GM18870 (cell line): ENCODE measurements at regions not wholly inside any gene's neighbourhood (a gene's known extent, or its start where the extent isn't known, plus 50 kb on each side); places are given as distances from the start of the nearest gene placed in this dataset.

Experiments
- ATAC-seq: cut with Tn5 transposase; IDR thresholded peaks from one replicate; pipeline ENCODE4 v1.9.1; 2021; ENCODE audit warnings: moderate library complexity; ENCODE audit not compliant: unreplicated experiment

DNA sequence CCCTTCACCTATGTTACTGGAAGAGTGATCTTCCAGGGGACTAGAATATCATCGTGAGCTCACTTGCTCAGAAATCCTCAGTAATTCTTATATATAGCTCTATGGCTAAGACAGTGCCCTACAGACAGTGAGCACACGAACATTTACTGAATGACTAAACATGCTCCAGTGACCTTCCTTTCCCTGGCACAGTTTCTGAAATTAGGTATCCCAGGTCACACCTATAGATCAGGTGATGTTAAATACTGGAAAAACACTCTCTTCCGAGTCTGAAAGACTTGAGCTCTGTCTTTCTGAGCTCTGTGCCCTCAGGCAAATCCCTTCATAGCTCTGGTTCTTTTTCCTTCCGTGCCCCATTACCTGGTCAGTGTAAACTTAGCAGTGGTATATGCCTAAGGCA, 239.4 kb upstream of the LRIG1 start:
- ATAC-seq: no peak

DNA sequence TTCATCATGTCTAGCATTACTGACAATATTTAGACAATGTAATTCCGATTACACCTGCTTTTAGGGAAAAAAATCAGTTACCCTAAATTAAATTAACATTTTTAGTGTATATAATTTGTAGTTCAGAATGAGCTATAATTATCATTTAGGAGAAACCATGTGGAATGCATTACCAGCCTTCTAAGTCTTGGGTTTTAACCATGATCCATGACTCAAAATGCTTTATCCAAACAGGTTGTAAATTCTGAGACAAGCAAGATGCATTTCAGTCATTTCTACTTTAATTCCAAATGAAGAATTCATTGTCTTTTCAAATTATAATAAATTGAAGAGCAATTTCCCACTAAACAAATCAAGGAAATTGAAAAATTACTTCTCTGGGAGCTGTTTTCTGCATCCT, 243.7 kb upstream of the LRIG1 start:
- no peak for ATAC-seq

DNA sequence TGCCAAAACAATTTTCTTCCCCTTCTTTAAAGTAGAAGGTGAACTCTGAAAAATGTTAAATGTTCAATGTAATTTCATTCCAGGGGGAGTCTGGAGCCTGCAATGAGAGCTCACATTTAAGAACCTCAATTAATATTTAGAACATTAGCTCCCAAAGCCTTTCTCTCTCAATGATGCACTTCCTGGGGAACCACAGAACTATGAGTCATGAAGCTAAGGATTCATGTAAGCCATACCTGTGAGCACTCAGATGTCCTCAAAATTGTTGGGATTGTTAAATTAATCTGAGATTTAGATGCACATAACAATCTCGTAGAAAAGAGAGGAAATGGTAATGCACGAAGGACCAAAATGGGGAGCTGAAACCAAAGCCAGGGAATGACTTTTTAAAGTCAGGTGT, 244.2 kb upstream of the LRIG1 start:
- no peak for ATAC-seq

DNA sequence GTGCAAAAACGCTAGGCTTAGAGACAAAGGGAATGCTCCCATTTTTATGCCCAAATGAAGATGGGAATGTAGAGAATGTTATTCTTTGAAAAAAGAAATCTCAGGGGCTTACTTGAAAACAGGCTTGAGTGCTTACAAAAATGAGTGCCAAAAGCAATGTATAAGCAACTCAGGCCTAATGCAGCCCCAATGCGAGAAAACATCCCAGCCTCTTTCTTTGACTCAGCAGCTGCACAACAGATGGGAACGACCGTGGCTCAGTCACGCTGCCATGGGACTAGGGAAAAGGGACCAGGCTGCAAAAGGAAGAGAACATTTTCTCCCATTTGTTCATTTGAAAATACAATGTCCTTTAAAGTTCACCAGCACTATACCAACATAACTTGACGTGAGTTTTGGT, 246.4 kb upstream of the LRIG1 start:
- no peak for ATAC-seq

DNA sequence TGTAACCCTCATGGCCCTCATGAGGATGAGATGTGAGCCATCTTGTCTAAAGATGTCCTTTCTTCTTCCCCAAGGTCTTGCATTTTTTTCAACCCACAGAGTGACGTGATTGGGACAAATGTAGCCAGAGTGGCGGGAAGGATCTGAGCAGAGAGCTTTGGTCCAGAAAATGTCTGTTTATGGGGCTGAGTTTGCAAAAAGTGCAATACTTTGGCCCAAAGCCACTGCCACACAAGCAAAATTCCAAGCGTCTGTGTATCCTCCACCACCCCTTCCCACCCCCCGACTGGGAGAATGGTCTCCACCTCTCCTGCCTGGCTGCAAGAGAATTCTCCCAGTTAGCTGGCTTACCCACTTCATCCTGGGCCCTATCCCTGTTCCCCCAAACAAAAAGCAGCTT, 246.9 kb upstream of the LRIG1 start:
- no peak for ATAC-seq

DNA sequence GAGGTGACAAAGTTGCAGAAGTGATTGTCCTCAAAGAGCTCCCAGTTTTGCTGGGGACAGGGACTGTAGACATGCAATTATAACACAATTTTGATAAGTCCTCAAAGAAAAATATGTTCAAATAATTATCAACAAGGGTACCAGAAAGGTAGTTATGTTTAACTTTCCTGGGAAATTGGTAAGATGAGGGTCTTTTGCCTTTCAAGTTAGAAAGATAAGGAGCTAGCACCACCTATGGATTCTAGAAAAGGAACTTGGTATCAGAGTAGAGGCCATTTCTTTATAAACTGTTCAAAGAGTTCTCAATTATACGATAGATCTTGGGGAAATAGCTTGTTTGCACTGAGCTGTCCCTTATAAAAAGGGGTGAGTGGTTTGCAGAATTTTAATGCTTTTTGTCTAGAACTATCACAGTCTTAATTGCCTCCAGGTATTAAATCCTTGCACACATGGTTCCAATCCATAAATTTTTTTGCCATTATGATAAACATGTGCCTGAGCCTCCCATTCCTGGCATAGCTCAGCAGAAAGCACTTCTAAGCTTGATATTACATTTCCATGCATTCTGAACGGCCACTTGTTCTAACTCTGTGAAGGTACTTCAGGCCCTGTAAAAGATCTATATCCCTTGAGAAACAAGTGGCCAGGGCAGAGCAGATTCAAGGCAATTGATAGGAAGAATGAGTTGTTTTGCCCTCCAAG, 247.5 kb upstream of the LRIG1 start:
- no peak for ATAC-seq

DNA sequence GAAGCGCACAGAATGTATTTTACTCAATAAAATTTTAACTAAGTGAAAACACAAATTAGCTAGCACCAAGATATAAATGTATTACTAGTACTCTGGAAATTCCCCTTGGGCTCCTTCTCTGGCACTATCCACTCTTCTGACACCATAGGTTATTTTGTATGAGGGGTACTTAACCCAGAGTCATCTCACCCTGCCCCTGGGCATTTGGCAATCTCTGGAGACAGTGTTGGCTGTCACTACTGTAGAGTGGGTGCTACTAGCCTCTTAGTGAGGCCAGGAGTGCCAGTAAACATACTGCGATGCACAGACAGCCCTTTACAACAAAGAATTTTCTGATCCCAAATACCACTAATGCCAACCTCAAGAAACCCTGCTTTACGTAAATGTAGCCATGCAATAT, 246.3 kb upstream of the KBTBD8 start:
- ATAC-seq: no peak

DNA sequence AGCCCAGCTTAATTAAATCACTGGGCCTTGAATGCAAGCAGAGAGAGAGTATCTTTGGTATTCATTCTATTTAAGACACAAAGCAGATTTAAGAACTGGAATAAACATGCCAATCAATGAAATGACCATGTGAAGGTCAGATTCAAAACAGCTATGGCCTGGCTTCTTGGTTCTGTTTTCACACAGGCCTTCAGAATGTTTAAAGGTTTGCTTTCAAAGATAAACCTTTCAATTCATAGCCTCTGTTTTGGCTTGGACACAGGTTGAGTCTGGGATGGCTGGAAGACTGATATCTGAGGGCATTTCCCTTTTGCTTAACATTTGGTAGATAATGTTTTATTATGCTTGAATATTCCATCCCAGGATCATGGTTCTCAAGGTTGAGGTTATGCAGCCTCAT, 244.4 kb upstream of the KBTBD8 start:
- no peak for ATAC-seq

DNA sequence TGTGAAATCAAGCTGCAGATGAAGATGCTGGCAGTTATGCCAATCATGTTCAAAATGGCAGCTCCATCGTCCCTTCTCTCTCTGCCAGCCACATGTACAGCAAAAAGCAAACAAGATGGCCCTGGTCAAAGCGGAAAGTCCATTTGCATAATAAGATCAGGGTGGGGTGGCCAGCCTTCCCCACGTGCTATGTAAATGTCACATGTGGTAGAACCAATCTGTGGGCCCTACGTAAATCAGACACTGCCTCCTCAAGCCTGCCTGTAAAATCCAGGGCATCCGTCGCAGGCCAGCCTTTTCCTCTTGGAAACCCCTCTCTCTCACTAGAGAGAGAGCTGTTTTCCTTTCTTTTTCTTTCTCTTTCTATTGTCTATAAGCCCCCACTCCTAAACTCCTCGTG, 243.5 kb upstream of the KBTBD8 start:
- no peak for ATAC-seq

DNA sequence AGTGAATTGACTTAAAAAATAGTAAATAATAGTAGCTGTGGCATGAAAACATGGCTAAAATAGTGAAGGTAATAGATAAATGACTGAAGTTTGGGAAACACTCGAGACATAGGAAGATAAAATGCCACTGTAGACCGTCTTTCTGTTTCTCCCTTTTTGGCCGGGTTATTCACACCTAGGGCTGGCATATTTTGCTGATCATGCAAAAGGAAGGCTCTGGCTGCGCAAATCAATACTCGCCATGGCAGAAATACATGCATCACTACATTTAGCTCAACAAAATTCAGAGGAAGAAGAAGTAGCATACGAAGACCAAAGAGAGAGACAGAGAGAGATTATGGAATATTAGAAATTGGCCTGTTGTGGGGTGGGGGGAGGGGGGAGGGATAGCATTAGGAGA, 242.2 kb upstream of the KBTBD8 start:
- no peak for ATAC-seq

DNA sequence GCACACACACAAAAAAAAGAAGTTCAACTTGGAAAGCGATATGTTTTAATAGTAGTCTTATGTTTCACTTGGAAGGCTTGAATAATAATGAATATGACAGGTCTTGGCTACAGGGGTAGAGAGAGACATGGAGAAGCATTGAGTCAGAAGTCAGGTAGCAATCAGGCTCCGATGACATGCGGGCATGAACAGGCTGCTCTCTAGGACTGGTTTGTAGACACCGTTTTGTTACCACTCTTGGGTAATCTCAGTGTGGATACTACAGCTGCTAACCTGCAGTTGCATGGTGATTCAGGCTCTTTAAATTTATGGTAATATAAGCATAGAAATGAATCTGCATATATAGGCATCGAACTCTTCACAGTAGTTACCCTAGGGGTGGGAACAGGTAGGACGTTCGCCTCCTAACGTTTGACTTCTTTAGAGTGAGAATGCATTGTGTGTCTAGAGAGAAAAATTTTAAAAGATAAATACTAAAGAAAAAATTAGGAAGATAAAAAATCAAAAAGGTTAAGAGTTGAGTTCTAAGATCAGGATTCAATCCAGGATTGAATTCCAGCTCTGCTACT, 241.6 kb upstream of the KBTBD8 start:
- ATAC-seq: no peak

DNA sequence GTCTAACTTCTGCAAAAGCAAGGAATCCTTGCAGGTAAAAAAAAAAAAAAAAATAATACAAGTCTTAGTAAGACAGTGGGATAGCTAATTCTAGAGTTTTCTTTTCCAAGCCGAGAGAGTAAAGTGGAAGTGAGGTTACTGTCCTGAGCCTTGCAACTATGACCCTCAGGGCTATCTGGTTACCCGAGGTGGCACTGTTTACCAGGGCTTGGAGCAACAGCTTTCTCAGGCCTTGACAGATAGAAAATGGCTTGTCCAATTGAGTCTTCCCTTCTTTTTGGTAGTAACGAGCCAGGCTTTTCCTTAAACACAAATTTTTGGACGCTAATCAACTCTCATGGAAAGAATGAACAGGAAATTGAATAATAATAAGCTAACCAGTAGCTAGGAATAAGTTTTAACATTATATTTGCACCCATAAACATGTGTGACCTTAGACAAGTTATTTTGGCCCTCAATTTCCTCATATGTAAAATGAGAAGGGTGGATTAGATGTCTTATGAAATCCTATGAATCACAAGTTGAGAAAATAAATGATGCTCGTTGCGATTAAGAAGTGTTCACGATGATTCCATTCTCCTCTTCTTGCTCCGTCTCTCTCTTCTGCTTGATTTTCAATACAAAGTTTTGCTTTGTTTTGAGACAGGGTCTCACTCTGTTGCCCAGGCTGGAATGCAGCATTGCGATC, 236.9 kb upstream of the KBTBD8 start:
- ATAC-seq: no peak

DNA sequence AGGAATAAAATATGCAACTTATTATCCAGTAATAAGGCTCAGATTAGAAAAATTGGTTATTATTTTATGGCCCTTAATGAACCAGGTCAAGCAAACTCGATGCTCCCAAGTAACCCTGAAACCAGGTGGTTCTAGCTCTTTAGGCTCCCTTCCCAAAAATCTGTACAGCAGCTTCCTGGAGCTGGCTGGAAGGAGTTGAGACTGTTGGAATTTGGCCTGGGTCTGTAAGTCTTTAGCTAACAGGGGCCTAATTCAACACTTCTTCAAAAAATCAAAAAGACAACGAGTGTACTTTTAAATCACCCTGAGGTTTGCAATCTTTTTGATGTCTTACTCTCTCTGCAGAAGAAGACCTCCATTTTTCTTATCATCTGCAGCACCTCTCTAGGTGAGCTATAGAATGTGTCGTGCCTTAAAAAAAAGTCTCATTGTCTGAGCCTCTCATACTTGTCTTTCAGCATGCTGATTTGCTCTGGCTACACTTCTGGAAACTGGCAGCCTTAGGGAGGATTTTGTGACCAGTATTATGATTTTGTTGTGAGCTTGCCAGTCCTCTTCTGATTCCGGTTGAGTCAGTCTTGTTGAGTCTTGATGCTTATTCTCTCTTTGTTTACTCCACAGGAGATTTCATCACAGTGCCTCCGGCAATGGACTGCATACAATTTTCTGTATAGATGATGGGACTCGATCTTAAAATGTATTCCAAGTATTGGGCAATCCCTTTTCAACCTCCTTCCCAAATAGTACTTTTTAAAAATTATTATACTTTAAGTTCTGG, 235.0 kb upstream of the KBTBD8 start:
- no peak for ATAC-seq

DNA sequence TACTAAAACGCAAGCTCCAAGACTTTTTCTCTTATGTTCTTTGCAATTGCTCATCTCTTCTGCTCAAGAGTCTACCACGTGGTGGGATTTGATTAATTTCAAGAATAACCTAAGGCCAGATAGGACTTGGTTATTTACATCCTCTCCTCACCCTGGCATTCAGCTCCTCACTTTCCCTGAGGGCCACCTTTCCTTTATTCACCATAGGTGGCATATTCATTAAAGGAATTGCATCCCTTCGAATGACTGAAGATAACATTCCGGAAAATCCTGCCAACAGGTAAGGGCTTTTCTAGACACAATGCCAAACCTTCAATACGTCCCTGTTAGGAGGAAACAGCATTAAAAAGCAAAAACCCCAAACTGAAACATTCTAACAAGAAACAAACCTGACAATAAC, 220.0 kb upstream of the KBTBD8 start:
- no peak for ATAC-seq

DNA sequence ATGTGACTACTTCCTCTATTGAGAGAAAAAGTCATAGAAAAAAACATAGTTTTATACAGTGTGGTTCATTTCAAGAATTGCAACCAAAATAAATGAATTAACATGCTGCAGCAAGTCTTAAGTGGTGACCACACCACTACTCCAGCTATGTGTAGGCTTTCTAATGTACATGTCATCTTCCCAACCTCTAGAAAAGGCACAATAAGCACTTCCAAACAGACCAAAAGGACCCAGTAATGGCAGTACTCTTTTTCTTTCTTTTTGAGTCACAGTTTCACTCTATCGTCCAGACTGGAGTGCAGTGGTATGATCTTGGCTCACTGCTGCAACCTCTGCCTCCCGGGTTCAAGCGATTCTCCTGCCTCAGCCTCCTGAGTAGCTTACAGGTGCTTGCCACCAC, 219.3 kb upstream of the KBTBD8 start:
- ATAC-seq: no peak

DNA sequence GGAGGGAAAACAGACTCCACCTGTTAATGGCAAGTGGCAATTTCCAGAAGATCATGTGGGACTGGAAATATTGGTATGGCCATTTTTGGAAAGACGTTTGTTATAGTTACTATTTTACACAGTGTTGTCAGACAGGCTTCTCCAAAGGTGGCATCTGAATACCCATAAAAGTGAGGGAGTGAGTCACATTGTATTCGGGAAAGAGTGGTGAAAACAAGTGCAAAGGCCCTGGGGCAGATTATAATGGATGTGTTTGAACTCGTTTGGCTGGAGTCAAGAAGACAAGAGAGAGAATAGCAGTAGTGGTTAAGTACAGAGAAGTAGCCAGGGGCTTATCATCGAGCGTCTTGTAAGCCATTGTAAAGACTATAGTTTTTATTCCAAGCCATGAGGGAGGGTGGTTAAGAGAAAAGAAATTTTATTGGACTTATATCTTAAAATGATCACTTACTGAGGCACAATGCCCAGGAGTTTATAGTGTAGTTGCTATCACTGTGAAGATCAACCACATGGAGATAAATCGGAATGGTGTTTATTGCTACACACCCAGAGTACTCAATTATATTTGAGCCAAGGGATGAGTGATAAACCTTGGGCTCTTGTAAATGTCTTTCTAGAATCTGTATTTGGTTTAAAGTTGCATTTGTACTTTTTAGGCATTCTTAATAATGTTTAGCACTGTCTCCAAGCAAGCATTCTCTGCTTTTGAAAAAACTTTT, 212.8 kb upstream of the KBTBD8 start:
- ATAC-seq: no peak

DNA sequence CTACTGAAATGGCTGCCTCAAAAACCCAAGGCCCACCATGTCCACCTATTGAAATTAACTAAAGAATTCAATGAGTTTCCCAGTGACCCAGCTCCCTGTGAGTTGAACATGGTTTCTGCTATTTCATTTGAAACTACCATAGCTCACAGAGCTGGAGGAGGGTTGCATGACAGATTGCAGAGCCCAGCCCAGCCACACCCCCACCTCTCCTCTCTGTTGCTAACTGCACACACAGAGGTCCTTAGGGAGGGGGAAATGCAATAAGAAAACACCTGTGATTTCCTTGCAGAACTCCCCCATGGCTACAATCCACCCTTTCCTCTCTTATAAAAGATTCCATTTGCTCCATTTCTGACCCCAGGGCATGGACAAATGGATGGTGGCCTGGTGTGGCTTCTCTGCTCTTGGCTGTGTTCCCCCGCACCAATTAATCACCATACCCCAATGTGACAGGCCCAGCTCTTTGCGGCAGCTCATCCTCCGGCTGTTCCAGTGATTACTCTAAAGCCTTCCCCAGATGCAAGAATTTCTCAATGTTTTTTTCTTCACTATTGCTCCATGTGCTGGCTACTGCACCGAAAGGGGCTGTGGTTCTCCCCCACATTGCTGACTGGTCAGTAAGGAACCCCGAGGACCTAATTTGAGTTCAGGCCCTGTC, 208.4 kb upstream of the KBTBD8 start:
- no peak for ATAC-seq

DNA sequence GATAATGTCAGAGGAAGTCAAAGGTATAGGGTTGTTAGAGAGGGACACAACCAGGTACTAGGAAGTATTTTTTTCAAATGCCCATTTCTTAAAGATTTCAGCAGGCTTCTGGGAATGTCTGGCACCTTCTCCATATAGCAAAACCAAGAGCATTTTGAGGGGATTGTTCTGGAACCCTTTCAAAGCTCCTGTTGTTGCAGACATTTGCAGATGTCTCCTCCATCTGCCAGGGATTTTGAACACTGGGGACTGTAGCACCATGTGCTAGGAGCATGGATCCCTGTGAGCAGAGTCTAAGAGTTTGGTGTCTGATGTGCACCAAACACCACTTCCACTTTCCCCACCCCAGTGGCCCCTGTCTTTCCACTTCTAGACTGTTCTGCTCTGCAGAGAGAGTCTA, 206.0 kb upstream of the KBTBD8 start:
- no peak for ATAC-seq

DNA sequence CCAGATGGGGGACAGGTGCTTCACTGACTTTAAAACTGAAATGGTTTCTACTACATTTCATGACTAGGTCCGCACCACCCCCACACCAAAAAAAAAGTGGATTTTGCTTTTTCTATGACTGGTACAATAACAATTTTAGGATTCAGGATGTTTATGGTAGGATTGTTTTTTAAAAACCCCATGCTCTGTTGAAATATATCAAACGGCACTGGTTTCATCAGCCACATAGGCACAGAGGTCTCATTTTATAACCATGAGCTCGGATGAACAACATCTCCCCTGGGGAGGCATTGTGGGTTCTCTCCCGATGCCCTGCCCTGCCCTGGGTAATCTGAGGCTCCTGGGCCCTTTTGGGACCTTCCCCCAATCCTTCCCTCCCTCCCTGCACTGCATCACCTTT, 202.7 kb upstream of the KBTBD8 start:
- no peak for ATAC-seq

DNA sequence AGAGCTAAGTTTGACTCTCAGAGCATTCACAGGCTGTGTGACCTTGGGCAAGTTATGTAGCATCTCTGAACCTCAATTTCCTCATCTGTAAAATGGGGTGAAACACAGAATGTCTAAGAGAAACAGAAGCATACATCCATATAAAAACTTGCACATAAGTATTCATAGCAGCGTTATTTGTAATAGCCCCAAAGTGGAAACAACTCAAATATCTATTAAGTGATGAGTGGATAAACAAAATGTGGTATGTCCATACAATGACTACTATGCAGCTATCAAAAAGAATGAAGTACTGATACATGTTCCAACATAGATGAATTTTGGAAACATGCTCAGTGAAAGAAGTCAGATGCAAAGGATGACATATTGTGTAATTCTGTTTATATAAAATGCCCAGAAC, 201.8 kb upstream of the KBTBD8 start:
- ATAC-seq: no peak
